ENCODE measurements at regions not wholly inside any gene's neighbourhood (a gene's known extent, or its start where the extent isn't known, plus 50 kb on each side); places are given as distances from the start of the nearest gene placed in this dataset.

DNA sequence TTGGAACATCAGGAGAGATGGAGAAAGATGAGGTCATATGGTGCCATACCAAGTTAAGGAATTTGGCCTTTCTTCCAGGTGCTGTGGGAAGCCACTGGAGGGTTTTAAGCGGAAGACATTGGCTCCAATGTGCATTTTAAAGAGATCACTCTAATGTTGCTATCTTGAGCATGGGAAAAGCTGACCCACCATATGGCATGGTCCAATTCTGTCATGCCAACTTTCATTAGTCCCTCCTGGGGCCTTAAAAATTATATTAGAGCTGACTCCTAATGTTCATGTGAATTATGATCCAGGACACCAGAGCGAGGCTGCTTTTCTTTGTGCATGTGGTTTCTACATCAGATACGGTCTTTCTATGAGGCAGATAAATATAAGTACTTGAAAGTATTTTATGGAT, 335.0 kb upstream of the TSHZ2 start:
- DNase-seq (ENCODE audit: low read depth in 2 of 2): no peak
- TF ChIP-seq, protein P1, sequence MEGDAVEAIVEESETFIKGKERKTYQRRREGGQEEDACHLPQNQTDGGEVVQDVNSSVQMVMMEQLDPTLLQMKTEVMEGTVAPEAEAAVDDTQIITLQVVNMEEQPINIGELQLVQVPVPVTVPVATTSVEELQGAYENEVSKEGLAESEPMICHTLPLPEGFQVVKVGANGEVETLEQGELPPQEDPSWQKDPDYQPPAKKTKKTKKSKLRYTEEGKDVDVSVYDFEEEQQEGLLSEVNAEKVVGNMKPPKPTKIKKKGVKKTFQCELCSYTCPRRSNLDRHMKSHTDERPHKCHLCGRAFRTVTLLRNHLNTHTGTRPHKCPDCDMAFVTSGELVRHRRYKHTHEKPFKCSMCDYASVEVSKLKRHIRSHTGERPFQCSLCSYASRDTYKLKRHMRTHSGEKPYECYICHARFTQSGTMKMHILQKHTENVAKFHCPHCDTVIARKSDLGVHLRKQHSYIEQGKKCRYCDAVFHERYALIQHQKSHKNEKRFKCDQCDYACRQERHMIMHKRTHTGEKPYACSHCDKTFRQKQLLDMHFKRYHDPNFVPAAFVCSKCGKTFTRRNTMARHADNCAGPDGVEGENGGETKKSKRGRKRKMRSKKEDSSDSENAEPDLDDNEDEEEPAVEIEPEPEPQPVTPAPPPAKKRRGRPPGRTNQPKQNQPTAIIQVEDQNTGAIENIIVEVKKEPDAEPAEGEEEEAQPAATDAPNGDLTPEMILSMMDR (IDR thresholded peaks at IDR 0.05; ENCODE audit: low read depth, low read length): no peak
- H3K4me3 ChIP-seq (replicated peaks in 1 of 2; ENCODE audit: low read depth in 2 of 2, low read length in 2 of 2): no peak overlapping the region

DNA sequence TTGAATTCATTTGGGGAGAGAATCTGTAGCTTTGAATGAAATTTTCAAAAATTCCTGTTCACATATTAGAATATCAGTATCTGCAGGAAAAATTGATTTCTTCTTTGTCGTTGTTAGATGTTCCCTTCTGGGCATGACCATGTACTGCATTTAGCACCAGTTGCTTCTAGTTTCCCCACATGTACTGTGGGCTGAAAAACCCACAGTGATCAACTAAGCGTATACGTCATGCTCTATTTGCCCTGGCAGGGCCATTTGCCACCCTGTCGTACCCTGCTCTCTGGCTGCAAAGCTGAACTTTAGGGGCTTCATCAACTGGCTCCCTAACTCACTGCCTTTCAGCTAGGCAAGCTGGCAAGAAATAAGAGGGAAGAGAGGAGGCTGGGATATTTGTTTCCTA, 340.7 kb upstream of the TSHZ2 start:
- no peak overlapping the region for H3K4me3 ChIP-seq (replicated peaks in 1 of 2; ENCODE audit: low read depth in 2 of 2, low read length in 2 of 2)
- DNase-seq (ENCODE audit: low read depth in 2 of 2): no peak
- TF ChIP-seq, protein P1 (IDR thresholded peaks at IDR 0.05; ENCODE audit: low read depth, low read length): no peak

DNA sequence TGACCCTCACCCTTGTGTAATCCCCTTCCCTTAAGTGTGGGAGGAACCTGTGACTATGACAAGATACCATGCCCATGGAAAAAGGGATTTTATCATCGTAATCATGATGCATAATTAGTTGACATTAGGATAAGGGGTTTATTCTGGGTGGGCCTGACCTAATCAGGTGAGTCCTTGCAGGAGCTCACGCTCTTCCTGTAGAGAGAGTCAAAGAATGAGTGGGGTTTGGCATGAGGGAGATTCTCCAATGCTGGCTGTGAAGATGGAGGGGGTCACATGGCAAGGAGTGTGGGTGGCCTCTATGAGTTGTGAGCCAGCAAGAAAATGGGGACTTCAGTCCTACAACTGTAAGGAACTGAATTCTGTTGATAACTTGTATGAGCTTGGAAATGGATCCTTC, 342.0 kb upstream of the TSHZ2 start:
- DNase-seq (ENCODE audit: low read depth in 2 of 2): no peak
- H3K4me3 ChIP-seq (replicated peaks in 1 of 2; ENCODE audit: low read depth in 2 of 2, low read length in 2 of 2): no peak overlapping the region
- TF ChIP-seq, protein P1 (IDR thresholded peaks at IDR 0.05; ENCODE audit: low read depth, low read length): no peak

DNA sequence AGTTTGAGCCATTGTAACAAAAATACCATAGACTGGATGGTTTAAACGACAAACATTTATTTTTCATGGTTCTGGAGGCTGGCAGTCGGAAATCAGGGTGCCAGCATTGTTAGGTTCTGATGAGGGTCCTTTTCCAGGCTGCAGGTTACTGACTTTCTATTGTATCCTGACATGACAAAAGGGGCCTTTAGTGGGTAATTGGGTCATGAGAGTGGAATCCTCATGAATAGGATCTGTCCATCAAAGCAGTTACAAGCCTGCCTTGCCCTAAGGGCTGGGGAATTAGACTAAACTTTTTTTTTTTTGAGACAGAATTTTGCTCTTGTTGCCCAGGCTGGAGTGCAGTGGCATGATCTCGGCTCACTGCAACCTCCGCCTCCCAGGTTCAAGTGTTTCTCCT, 347.9 kb upstream of the TSHZ2 start:
- DNase-seq (ENCODE audit: low read depth in 2 of 2): no peak
- TF ChIP-seq, protein P1 (IDR thresholded peaks at IDR 0.05; ENCODE audit: low read depth, low read length): no peak
- no peak overlapping the region for H3K4me3 ChIP-seq (replicated peaks in 1 of 2; ENCODE audit: low read depth in 2 of 2, low read length in 2 of 2)

DNA sequence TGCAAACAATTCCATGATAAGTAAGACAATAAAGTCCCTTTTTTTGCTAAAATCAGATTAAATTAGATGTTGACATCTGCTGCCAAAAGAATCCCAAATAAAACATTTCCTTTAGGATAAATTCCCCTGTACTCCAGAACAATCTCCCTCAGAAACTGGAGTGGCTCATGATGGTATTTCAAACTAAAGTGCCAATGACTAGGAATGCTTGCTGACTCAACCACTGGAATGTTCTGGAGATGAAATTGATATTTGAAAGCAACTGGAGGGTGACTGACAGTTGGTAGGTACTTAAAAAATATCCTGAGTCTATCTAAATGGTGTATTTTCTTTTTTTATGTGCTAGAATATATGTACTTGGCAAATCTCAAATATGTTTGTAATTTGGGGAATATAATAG, 350.1 kb upstream of the TSHZ2 start:
- no peak for DNase-seq (ENCODE audit: low read depth in 2 of 2)
- H3K4me3 ChIP-seq (replicated peaks in 1 of 2; ENCODE audit: low read depth in 2 of 2, low read length in 2 of 2): no peak overlapping the region
- TF ChIP-seq, protein P1 (IDR thresholded peaks at IDR 0.05; ENCODE audit: low read depth, low read length): no peak

DNA sequence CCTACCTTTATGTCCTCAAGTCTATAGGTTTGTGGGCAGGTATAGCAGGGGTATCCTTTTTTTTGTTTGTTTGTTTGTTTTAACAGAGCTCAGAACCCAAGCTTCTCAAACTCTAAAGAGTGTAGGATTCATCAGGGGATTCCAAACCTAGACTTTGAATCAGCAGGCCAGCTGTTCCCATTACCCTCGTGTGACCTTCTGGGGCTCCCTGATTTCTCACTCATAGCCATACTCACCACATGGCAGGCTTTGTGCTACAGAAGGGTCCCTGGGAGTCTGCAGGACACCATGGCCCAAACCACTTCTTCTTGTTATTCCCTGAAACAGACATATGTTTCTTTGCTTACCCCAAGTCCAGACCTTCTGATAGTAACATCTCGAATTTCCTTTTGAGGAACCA, 350.8 kb upstream of the TSHZ2 start:
- no peak overlapping the region for H3K4me3 ChIP-seq (replicated peaks in 1 of 2; ENCODE audit: low read depth in 2 of 2, low read length in 2 of 2)
- no peak for DNase-seq (ENCODE audit: low read depth in 2 of 2)
- TF ChIP-seq, protein P1 (IDR thresholded peaks at IDR 0.05; ENCODE audit: low read depth, low read length): no peak

DNA sequence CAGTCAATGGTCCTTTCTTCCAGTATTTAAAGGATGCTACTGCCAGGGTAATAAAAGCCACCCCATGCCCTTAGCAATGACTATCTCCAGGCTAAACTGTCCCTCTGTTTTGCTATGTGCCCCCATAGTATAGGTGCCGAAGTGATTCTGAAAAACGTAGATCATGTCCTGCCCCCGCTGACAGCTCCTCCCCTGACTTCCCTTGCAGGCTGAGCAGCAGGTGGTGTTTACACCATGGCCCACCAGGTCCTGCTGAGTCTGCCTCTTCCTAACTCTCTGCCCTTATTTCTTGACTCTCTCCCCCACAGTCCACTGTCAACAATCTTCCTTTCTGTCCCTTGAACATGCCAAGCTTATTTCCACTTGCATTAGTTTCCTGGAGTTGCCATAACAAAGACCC, 352.5 kb upstream of the TSHZ2 start:
- TF ChIP-seq, protein P1 (IDR thresholded peaks at IDR 0.05; ENCODE audit: low read depth, low read length): no peak
- H3K4me3 ChIP-seq (replicated peaks in 1 of 2; ENCODE audit: low read depth in 2 of 2, low read length in 2 of 2): no peak overlapping the region
- no peak for DNase-seq (ENCODE audit: low read depth in 2 of 2)
